Breast epithelium (tissue), 3 donors: ENCODE measurements at regions not wholly inside any gene's neighbourhood (a gene's known extent, or its start where the extent isn't known, plus 50 kb on each side); places are given as distances from the start of the nearest gene placed in this dataset.

Source experiments
- CTCF ChIP-seq, 3 donors: fragments of 450-650 bp; IDR thresholded peaks; one replicate each; pipeline ENCODE4 v1.5.1; 2016 to 2017; ENCODE audit warnings: antibody characterized with exemption in 3 of 3, mild to moderate bottlenecking in 3 of 3, moderate library complexity in 3 of 3
- POLR2A ChIP-seq: fragments of 450-650 bp; IDR thresholded peaks from one replicate; pipeline ENCODE4 v1.6.1; 2016; ENCODE audit warnings: antibody characterized with exemption, mild to moderate bottlenecking, moderate library complexity

DNA sequence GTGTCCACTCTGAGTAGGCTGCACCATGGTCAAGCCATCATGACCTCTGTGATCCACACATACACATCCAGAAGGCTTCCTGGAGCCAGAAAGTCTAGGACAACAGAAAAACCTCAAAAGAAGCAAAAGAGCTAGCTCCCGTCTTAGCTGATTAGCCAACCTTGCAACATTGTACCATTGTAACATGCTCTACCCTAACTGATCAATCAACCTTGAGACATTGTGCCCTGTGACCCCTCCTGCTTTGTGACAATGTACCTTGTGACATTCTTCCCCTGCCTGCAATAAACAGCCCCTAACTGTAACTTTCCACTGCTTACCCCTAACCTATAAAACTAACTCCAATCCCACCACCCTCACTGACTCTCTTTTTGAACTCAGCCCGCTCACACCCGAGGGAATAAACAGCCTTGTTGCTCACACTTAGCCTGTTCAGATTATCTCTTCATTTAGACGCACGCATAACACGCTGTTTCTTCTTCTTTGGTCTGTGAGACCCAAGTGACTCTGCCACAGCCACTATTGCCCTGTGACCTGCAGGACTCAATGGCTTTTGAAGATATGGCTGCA lies 1104.6 kb downstream of the OTOL1 start:
- TF ChIP-seq CTCF (IDR thresholded peaks at IDR 0.05) (no peak), POLR2A (no peak)
